NCI-H345 treated with DMSO at 0.1 percent for 48 hours (cell line): ENCODE measurements at regions not wholly inside any gene's neighbourhood (a gene's known extent, or its start where the extent isn't known, plus 50 kb on each side); places are given as distances from the start of the nearest gene placed in this dataset.
A peak's percentile ranks its signal among the peaks of the same experiment; 100 is the strongest.

Experiments used
- DNase-seq: peaks from one replicate; lab custom pipeline; 2025; ENCODE audit not compliant: unreplicated experiment; lab: John Stamatoyannopoulos, UW

GRCh38 chr9:84125046-84125445 lies 144.4 kb downstream of the RMI1 start:
- DNase-seq, result no peak

DNA sequence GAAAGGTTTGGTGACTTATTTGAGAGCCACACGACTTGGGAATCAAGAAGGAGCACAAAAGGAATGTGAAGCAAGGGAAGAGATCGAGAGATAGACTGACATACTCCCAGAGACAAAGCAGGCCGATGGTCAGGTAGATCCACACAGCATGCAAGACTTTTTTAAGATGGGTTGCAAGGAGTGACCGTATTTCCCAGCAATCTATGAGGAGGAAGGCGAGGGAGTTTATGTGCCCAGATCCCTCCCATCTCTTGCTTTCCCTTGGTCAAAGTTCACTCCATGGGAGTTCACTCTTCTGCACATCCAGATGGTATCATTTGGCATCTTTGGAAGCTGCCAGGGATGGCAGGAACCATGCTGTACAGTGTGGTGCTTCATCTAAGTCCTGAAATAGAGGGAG lies 148.9 kb downstream of the RMI1 start:
- DNase-seq, result no peak

DNA sequence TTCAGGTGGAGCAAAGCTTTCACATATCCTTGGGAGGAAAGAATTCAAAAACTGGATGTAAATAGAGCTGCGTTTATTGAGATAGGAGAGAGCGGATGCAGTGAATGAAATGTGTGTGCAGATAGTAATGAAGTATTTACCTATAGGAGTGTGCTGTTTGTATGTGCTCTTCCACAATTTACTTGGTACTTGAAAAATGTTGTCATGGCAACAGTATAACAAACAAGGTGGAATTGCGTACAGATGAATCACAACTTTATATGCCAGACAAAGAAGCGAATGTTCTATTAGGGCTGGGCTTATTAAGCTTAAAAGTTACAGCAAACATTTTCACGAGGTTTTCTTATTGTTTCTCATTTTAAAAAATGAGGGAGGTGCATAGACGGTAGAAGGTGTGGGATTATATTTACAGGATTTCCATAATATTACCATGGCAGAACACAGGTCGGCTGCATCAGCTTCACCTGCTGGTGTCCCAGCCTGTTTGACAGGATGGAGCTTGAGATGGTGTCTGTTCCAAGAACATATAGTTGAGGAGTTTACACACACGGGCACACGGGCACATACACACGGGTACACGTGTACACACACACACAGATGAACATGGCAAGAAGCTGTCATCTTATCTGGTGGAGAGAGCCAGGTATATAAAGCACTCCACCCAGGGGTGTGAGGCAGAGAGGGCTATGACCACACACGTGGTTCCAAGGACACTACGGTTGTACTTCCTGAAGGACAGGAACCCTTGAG lies 155.7 kb downstream of the RMI1 start:
- DNase-seq, result peak; percentile 57

- no peak for DNase-seq
These were observed 157.4 kb downstream of the RMI1 start for GRCh38 chr9:84137968-84138367.

DNA sequence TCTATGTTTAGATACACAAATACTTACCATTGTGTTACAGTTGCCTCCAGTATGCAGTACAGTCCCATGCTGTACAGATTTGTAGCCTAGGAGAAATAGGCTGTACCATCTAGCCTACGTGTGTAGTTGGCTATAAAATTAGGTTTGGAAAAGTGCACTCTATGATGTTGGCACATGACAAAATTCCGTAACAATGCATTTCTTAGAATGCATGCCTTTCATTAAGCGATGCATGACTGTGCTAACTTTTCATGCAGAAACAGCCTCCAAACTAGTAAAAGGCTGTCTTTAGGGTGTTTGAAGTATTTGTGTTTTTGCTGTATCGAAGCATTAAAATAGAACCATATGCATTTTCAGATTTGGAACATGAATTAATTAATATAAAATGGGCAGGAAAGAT lies 157.9 kb downstream of the RMI1 start:
- DNase-seq, result no peak

DNA sequence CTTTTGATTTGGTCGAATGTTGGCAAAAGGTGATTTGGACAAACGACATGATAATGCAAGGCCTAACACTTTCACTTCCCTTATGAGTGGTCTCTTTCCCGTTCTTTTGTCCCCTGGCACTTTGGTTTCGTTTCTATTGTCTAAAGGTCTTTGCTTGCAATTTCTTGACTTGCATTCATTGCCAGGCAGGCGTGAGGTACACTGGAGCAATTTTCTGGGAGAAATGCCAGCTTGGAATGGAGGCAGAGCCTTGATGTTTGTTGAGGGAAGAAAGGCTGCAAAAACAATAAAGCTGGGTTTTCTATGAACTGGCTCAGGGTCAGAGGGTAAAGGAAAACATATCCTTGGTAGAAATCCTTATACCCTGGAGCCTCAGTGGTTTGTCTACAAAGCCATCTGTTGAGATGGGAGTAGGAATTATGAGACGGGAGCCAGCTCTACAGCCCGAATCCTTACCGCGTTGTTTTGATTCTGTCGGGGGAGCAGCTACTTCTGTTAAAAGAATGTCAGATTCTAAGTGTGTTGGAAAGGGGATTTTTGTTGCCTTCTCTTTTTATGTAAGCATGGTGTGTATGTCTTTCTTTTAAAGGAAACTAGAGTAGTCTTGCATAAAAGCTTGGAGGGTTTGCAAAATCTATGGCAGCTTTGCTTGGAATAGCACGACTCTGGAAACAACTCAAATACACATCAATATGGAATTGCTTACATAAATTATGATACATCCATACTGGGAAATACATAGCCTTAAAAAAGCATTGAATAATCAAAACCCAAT lies 158.9 kb downstream of the RMI1 start:
- DNase-seq, result peak; percentile 52

DNA sequence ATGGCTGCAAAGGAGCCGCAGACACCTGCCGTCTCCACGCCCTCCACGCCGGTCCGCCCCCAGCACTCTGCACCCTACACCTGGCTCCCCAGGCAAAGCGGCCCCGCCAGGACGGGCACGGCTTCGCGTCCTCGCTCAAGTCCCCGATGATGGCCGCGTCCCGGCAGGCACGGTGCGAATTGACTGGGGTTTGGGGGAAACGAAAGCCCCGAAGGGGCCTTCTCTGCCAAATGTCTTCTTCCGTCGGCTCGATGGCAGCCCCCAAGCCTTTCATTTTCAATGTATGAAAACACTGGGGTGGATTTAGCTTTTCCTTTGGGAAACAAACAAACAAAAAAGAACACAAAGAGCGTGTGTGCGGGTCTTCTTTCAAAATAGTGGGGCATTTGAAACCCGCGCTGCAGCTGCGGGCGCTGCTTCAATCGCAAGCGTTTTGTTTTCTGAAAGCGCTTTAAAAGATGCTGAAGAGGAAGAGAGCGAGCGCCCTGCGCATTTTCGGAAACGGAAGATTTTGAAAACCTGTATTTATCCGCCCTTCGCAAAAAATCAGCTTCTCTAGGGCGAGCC lies 160.0 kb downstream of the RMI1 start:
- DNase-seq, result peak; percentile 31

- no peak for DNase-seq
These were observed 161.3 kb downstream of the RMI1 start for GRCh38 chr9:84141741-84142370.

GRCh38 chr9:84145031-84145430 lies 164.4 kb downstream of the RMI1 start:
- no peak for DNase-seq

GRCh38 chr9:84145780-84146179 lies 165.2 kb downstream of the RMI1 start:
- DNase-seq, result no peak

- DNase-seq, result no peak
These were observed 166.5 kb downstream of the RMI1 start for GRCh38 chr9:84146893-84147710.

GRCh38 chr9:84151236-84151635 lies 170.6 kb downstream of the RMI1 start:
- DNase-seq, result no peak

DNA sequence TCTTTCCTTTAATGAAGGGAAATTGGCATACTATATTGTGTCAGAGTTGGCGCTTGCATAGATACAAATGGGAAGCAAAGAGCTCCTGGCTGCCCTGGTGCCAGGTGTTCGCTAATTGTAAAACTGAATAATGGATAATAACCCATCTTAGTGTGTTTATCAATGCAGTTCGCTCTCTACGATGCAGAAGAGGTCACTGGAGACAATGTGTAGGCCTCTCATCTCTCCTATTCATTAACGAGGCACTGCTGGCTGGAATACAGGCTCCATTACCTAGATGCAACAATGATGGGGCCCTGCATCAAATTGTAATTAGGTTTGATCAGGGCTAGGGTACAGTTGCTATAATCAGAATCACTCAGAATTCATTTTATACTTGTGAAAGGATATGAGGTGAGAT lies 171.0 kb downstream of the RMI1 start:
- DNase-seq, result no peak

- DNase-seq, result no peak
These were observed 171.6 kb downstream of the RMI1 start for GRCh38 chr9:84152204-84152603.

GRCh38 chr9:84153885-84154284 lies 173.3 kb downstream of the RMI1 start:
- DNase-seq, result no peak

GRCh38 chr9:84154320-84154719 lies 173.7 kb downstream of the RMI1 start:
- DNase-seq, result no peak

GRCh38 chr9:84163052-84163650 lies 177.4 kb downstream of the SLC28A3 start:
- DNase-seq, result no peak

DNA sequence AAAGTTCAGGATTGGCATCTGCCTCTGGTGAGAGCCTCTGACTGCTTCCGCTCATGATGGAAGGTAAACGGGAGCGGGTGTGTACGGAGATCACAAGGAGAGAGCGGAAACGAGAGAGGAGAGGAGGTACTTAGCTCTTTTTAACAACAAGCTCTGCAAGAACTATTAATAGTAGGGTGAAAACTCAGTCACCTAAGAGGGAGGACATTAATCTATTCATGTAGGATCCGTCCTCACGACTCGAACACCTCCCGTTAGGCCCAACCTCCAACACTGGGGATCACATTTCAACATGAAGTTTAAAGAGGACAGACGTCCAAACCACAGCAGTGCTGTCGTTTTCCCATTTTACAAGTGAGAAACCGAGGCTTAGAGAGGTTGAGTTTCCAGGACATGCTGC lies 173.7 kb downstream of the SLC28A3 start:
- DNase-seq, result no peak

GRCh38 chr9:84169240-84169639 lies 171.3 kb downstream of the SLC28A3 start:
- DNase-seq, result no peak

DNA sequence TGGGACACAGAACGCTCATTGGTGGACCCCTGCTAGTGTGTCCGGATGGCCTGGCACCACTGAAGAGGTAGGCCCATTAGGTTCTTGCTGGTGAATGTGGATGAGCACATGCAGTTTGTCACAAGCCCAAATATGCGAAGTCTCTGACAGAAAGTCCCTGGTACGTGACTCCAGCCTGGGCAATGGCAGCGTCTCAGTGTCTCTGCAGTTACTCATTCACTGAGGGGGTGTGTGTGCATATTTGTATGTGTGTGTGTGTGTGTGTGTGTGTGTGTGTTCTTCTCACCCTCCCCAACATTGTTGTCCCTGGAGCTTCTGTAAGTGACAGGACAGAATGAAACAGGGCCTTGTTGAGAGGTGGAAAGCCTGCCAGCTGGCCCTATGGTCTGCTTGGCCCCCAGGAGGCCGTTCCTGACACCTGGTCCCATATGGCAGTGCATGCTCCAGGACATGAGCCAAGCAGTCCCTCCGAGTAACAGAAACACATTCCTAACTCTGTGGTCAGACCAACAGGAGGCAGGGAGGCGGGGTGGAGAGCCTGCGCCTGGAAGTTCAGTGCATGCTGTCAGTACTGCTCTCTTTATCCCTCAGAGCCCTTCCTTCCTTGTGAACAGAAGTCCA lies 169.9 kb downstream of the SLC28A3 start:
- no peak for DNase-seq
